GM13977 (cell line): ENCODE measurements at regions not wholly inside any gene's neighbourhood (a gene's known extent, or its start where the extent isn't known, plus 50 kb on each side); places are given as distances from the start of the nearest gene placed in this dataset.
A peak's percentile ranks its signal among the peaks of the same experiment; 100 is the strongest.

Source experiments
- DNase-seq: peaks from one replicate; pipeline ENCODE4 v3.0.0; 2012; ENCODE audit warnings: low spot score
- in situ Hi-C: fragments of 300-500 bp; cut with MboI; formaldehyde crosslinking; loops from one replicate; pipeline ENCODE4 v1.12.0; 2022; ENCODE audit warnings: low sequenced_read_pairs, low pct_unique_long_range_greater_than_20kb, mixed read lengths, inconsistent platforms; ENCODE audit not compliant: unreplicated experiment
- TF ChIP-seq, protein P1 (sequence below): IDR thresholded peaks from 2 replicates; pipeline ENCODE4 v1.5.1; 2012; ENCODE audit warnings: mild to moderate bottlenecking, control low read depth; ENCODE audit not compliant: insufficient read depth; ENCODE audit errors: extremely low read depth, missing control alignments

DNA sequence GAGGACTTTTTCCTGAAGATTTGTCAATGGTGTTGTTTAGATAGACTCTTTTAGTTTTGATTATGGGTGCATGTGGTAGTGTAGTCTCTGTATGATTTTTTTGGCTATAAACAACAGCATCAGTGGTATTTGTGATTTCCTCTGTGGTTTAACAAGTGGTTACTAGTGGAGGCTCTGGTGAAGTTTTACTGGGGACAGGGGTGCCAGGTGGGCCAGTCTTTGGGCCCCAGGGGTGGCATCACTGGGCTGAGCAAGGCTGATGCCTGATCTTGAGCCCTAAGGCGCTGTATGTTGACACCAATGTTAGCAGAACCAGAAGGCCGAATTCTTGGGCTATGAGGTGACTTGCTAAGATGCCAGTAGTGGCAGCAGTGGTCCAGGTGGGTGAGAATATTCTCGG, 811.4 kb downstream of the DACH1 start:
- TF ChIP-seq, protein P1, sequence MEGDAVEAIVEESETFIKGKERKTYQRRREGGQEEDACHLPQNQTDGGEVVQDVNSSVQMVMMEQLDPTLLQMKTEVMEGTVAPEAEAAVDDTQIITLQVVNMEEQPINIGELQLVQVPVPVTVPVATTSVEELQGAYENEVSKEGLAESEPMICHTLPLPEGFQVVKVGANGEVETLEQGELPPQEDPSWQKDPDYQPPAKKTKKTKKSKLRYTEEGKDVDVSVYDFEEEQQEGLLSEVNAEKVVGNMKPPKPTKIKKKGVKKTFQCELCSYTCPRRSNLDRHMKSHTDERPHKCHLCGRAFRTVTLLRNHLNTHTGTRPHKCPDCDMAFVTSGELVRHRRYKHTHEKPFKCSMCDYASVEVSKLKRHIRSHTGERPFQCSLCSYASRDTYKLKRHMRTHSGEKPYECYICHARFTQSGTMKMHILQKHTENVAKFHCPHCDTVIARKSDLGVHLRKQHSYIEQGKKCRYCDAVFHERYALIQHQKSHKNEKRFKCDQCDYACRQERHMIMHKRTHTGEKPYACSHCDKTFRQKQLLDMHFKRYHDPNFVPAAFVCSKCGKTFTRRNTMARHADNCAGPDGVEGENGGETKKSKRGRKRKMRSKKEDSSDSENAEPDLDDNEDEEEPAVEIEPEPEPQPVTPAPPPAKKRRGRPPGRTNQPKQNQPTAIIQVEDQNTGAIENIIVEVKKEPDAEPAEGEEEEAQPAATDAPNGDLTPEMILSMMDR: no peak
- in situ Hi-C loops: no loop called here
- DNase-seq: no peak

DNA sequence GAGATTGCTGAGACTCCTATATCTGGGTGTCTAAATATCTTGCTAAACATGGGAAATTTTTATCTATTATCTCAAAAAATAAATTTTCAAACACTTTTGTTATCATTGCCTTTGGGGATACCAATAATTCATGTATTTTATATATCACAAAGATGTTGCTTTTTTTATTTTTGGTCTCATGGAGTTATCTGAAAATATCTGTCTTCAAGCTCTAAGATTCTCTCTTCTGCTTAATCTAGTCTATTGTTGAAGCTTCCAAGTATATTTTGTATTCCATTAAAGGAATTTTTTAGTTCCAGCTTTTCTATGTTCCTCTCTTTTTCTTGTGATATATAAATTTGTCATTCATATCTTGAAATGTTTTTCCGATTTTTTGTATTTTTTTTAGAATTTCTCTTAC, 812.0 kb downstream of the DACH1 start:
- in situ Hi-C loops: no loop called here
- no peak for DNase-seq

DNA sequence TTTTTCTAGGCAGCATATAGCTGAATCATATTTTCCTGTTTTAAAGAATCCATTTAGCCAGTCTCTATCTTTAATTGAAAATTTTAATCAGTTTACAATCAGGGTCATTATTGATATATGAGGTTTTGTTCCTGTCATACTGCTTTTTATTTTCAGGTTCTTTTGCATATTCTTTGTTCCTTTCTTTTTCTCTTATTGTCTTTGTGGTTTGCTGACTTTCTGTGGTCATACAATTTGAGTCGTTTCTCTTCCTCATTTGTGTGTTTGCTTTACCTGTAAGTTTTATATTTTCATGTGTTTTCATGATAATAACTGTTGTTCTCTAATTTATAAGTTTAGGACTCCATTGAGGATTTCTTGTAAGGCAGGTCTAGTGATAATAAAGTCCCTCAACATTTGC, 812.6 kb downstream of the DACH1 start:
- in situ Hi-C loops: no loop called here
- peak; percentile 6 for DNase-seq
- TF ChIP-seq, protein P1: no peak

More for the DNA sequence above, 812.0 kb downstream of the DACH1 start:
- TF ChIP-seq, protein P1: no peak

DNA sequence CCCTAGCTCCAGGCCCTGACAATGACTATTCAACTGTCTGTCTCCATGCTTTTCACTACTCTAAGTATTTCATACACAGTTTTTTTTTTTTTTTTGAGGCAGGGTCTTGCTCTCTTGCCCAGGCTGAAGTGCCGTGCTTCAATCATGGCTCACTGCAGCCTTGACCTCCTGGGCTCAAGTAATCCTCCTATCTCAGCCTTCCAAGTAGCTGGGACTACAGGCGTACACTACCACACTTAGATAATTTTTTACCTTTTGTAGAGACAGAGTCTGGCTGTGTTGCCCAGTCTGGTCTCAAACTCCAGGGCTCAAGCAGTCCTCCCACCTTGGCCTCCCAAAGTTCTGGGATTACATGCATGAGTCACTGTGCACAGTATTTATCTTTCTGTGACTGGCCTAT, 815.4 kb downstream of the DACH1 start:
- TF ChIP-seq, protein P1: no peak
- in situ Hi-C loops: no loop called here
- no peak for DNase-seq

DNA sequence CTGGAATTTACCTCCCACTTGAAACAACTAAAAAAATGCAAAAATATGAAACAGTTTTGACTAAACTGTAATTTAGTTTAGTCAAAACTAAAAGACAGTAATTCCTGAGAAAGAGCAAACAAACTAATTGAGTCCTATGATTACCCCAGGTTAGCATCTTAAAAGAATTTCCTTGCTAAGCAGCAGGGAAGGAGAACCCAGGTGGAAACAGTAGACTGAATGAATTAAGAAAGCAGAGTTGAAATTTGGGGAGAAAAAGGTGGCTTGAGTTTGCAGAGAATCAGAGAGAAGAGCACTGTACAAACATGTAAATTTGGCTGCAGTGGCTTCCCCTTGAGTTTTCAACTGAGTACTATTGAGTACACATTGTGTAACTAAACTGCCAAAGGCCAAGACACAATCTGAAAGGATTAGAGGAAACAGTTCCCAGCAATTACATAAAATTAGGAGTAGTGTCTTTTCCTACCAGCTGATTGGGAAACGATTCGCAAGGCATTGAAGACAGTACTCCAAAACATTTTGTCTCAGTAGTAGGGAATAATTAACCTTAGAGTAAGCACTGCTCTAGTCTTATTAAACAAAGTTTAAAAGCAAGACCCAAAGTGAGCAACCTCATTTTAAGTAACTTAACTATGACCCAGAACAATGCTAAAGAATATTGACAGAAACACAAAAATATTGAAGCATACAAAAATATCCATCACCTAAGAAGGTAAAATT, 820.5 kb downstream of the DACH1 start:
- TF ChIP-seq, protein P1: no peak
- no peak for DNase-seq
- in situ Hi-C loops: no loop called here

DNA sequence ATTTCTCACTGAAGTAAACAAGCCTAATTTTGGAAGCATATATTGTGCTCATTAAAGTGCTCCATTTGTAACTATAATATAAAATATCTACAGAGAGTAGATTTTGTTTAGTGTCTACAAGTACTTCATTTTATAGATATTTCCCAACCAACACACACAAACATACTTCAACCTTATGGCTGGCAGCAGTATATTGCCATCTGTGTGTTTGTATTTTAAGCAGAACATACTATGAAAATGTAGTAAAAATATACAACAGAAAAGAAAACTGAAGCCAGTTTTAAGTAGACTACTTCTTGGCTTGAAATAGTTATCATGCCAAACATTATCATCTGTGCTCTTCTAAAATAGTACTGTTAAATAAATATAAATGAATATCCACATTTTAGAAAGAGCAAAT, 821.9 kb downstream of the DACH1 start:
- no peak for DNase-seq
- in situ Hi-C loops: no loop called here
- TF ChIP-seq, protein P1: no peak

DNA sequence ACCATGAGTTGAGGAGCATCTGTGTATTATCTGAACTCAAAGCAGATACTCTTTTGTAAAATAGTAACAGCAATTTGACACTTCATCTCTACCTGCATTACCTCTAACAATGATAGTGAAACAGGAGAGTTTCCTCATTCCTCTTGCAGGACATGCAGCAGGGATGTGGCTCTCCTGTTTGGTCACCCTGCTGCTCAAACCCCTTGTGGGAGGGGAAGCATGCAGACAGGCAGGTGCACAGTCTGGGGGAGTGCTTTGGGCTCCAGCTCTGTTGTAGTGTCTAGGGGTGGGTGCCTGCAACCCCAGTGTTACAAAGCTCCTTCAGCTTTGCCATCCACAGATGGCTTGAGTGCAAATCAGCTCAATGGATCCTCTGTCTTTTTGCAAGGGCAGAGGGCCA, 827.6 kb downstream of the DACH1 start:
- TF ChIP-seq, protein P1: no peak
- in situ Hi-C loops: no loop called here
- no peak for DNase-seq
